Parathyroid adenoma (tissue), 2 donors: ENCODE measurements at regions not wholly inside any gene's neighbourhood (a gene's known extent, or its start where the extent isn't known, plus 50 kb on each side); places are given as distances from the start of the nearest gene placed in this dataset.

Experiments used
- H2AFZ ChIP-seq: fragments of 300-600 bp; sonication (generic); one replicate; pipeline ENCODE4 v1.7.0; 2017; ENCODE audit warnings: antibody characterized with exemption, mild to moderate bottlenecking
- H3K27ac ChIP-seq: fragments of 300-600 bp; sonication (generic); one replicate; pipeline ENCODE4 v1.7.0; 2017
- H3K27me3 ChIP-seq: fragments of 300-600 bp; sonication (generic); one replicate; pipeline ENCODE4 v1.7.0; 2017; ENCODE audit warnings: low read length; ENCODE audit not compliant: control insufficient read depth, insufficient read depth
- H3K36me3 ChIP-seq: fragments of 300-600 bp; sonication (generic); one replicate; pipeline ENCODE4 v1.7.0; 2017; ENCODE audit warnings: low read length; ENCODE audit not compliant: control insufficient read depth, insufficient read depth
- H3K4me1 ChIP-seq: fragments of 300-600 bp; sonication (generic); one replicate; pipeline ENCODE4 v1.7.0; 2017; ENCODE audit warnings: control low read depth
- H3K4me2 ChIP-seq: fragments of 300-600 bp; sonication (generic); one replicate; pipeline ENCODE4 v1.7.0; 2017; ENCODE audit warnings: low read length
- H3K4me3 ChIP-seq: fragments of 300-600 bp; sonication (generic); one replicate; pipeline ENCODE4 v1.7.0; 2017; ENCODE audit warnings: low read depth, low read length
- H3K79me2 ChIP-seq: fragments of 300-600 bp; sonication (generic); one replicate; pipeline ENCODE4 v1.7.0; 2017; ENCODE audit warnings: control low read depth
- H3K9ac ChIP-seq: fragments of 300-600 bp; sonication (generic); one replicate; pipeline ENCODE4 v1.7.0; 2017; ENCODE audit warnings: mild to moderate bottlenecking
- H3K9me3 ChIP-seq: fragments of 300-600 bp; sonication (generic); one replicate; pipeline ENCODE4 v1.7.0; 2017; ENCODE audit warnings: low read length; ENCODE audit not compliant: control insufficient read depth
- CTCF ChIP-seq: fragments of 300-600 bp; sonication (generic); IDR thresholded peaks from one replicate; pipeline ENCODE4 v1.7.0; 2017; ENCODE audit warnings: antibody characterized with exemption, mild to moderate bottlenecking
- donor health status: primary hyperparathyroidism.

GRCh38 chrX:109858602-109859341 lies 125.7 kb upstream of the ACSL4 start:
- TF ChIP-seq CTCF: no peak
- H3K9ac ChIP-seq: no peak overlapping the region
- H3K36me3 ChIP-seq: no peaks in the 10 kb centered on the region
- peaks cover 10% of the 10 kb centered on the region for H3K4me1 ChIP-seq
- H3K9me3 ChIP-seq: no peaks in the 10 kb centered on the region
- no peak overlapping the region for H3K27ac ChIP-seq
- no peak overlapping the region for H2AFZ ChIP-seq
- no peaks in the 10 kb centered on the region for H3K27me3 ChIP-seq
- H3K4me2 ChIP-seq: no peak overlapping the region
- no peak overlapping the region for H3K4me3 ChIP-seq
- H3K79me2 ChIP-seq: no peaks in the 10 kb centered on the region

GRCh38 chrX:109859651-109860050 lies 126.6 kb upstream of the ACSL4 start:
- H3K9me3 ChIP-seq: no peaks in the 10 kb centered on the region
- H3K4me2 ChIP-seq: no peak overlapping the region
- H2AFZ ChIP-seq: no peak overlapping the region
- H3K79me2 ChIP-seq: no peaks in the 10 kb centered on the region
- H3K4me3 ChIP-seq: no peak overlapping the region
- H3K27me3 ChIP-seq: no peaks in the 10 kb centered on the region
- H3K36me3 ChIP-seq: no peaks in the 10 kb centered on the region
- peaks cover 10% of the 10 kb centered on the region for H3K4me1 ChIP-seq
- no peak for TF ChIP-seq CTCF
- H3K27ac ChIP-seq: no peak overlapping the region
- H3K9ac ChIP-seq: no peak overlapping the region

GRCh38 chrX:109862433-109862832 lies 129.4 kb upstream of the ACSL4 start:
- H3K27ac ChIP-seq: no peak overlapping the region
- H3K4me1 ChIP-seq: peaks cover 10% of the 10 kb centered on the region
- H3K79me2 ChIP-seq: no peaks in the 10 kb centered on the region
- no peaks in the 10 kb centered on the region for H3K27me3 ChIP-seq
- no peak overlapping the region for H3K4me2 ChIP-seq
- no peak overlapping the region for H3K9ac ChIP-seq
- no peaks in the 10 kb centered on the region for H3K36me3 ChIP-seq
- no peaks in the 10 kb centered on the region for H3K9me3 ChIP-seq
- H3K4me3 ChIP-seq: no peak overlapping the region
- no peak overlapping the region for H2AFZ ChIP-seq
- no peak for TF ChIP-seq CTCF

GRCh38 chrX:109863811-109864210 lies 130.8 kb upstream of the ACSL4 start:
- Histone ChIP-seq H3K27me3 (no peaks in the 10 kb centered on the region), H3K9ac (no peak overlapping the region), H2AFZ (no peak overlapping the region), H3K27ac (no peak overlapping the region), H3K79me2 (no peaks in the 10 kb centered on the region), H3K4me2 (no peak overlapping the region), H3K4me3 (no peak overlapping the region), H3K36me3 (no peaks in the 10 kb centered on the region), H3K4me1 (peaks cover 10% of the 10 kb centered on the region), H3K9me3 (no peaks in the 10 kb centered on the region)
- TF ChIP-seq CTCF: no peak
